Thymus (tissue), 11 donors: ENCODE measurements at regions not wholly inside any gene's neighbourhood (a gene's known extent, or its start where the extent isn't known, plus 50 kb on each side); places are given as distances from the start of the nearest gene placed in this dataset.

Experiments
- DNase-seq, 9 donors: peaks; one replicate each; pipeline ENCODE4 v3.0.0-alpha.2; 2013; ENCODE audit warnings: low spot score in 9 of 9, low read depth in 6 of 9, missing footprints in 1 of 9
- H3K27ac ChIP-seq, 2 donors: one replicate each; pipeline ENCODE4 v1.5.1; 2013; ENCODE audit warnings: control low read depth in 1 of 2, low read depth in 1 of 2, low read length in 1 of 2, mild to moderate bottlenecking in 1 of 2, moderate library complexity in 1 of 2
- H3K27me3 ChIP-seq, 2 donors: one replicate each; pipeline ENCODE4 v1.5.1; 2013; ENCODE audit warnings: low read length in 1 of 2; ENCODE audit not compliant: control insufficient read depth in 2 of 2, insufficient read depth in 1 of 2
- H3K36me3 ChIP-seq, 2 donors: one replicate each; pipeline ENCODE4 v1.5.1; 2013; ENCODE audit warnings: low read length in 1 of 2, mild to moderate bottlenecking in 1 of 2, moderate library complexity in 1 of 2; ENCODE audit not compliant: control insufficient read depth in 2 of 2, insufficient read depth in 2 of 2
- H3K4me1 ChIP-seq, 2 donors: one replicate each; pipeline ENCODE4 v1.5.1; 2013; ENCODE audit warnings: low read length in 2 of 2; ENCODE audit not compliant: control insufficient read depth in 2 of 2, insufficient read depth in 2 of 2
- H3K4me3 ChIP-seq, 2 donors: one replicate each; pipeline ENCODE4 v1.5.1; 2013; ENCODE audit warnings: low read length in 2 of 2, control low read depth in 1 of 2, mild to moderate bottlenecking in 1 of 2
- H3K9me3 ChIP-seq, 2 donors: one replicate each; pipeline ENCODE4 v1.5.1; 2013; ENCODE audit warnings: low read length in 1 of 2, mild to moderate bottlenecking in 1 of 2; ENCODE audit not compliant: control insufficient read depth in 2 of 2, insufficient read depth in 1 of 2
- WGBS: extraction: QIAGEN DNeasy Blood & Tissue Kit; methylation state at CpG from one replicate; pipeline ENCODE4 v1.1.7; 2013; 5-methylcytosine and 5-hydroxymethylcytosine counted together
- donor health status: healthy.

GRCh38 chr20:59448851-59449444 is 148.5 kb downstream of the EDN3 start:
- no peak overlapping the region for H3K27ac ChIP-seq
- peaks cover 0 to 2% of the 10 kb centered on the region in 2 donors for H3K27me3 ChIP-seq
- 84% methylated on average over 12 of the region's 12 CpGs for WGBS
- no peaks in the 10 kb centered on the region for H3K4me1 ChIP-seq
- no peaks in the 10 kb centered on the region for H3K9me3 ChIP-seq
- H3K36me3 ChIP-seq = no peaks in the 10 kb centered on the region
- DNase-seq = no peak
- no peak overlapping the region for H3K4me3 ChIP-seq

GRCh38 chr20:59451066-59451630 is 150.7 kb downstream of the EDN3 start:
- no peaks in the 10 kb centered on the region for H3K4me1 ChIP-seq
- H3K27me3 ChIP-seq = no peaks in the 10 kb centered on the region
- WGBS = 88% methylated on average over 8 of the region's 8 CpGs
- DNase-seq = no peak
- no peaks in the 10 kb centered on the region for H3K9me3 ChIP-seq
- H3K36me3 ChIP-seq = no peaks in the 10 kb centered on the region
- no peak overlapping the region for H3K4me3 ChIP-seq
- H3K27ac ChIP-seq = no peak overlapping the region

- no peaks in the 10 kb centered on the region for H3K9me3 ChIP-seq
- H3K4me3 ChIP-seq = no peak overlapping the region
- no peaks in the 10 kb centered on the region for H3K27me3 ChIP-seq
- H3K36me3 ChIP-seq = no peaks in the 10 kb centered on the region
- no peak overlapping the region for H3K27ac ChIP-seq
- 93% methylated on average over 4 of the region's 4 CpGs for WGBS
- DNase-seq = no peak
- H3K4me1 ChIP-seq = no peaks in the 10 kb centered on the region
Observed at GRCh38 chr20:59451641-59452040, 151.2 kb downstream of the EDN3 start.

- H3K27ac ChIP-seq = no peak overlapping the region
- no peaks in the 10 kb centered on the region for H3K36me3 ChIP-seq
- no peak overlapping the region for H3K4me3 ChIP-seq
- no peak for DNase-seq
- WGBS = 95% methylated on average over 13 of the region's 13 CpGs
- no peaks in the 10 kb centered on the region for H3K27me3 ChIP-seq
- H3K9me3 ChIP-seq = no peaks in the 10 kb centered on the region
- no peaks in the 10 kb centered on the region for H3K4me1 ChIP-seq
Observed at GRCh38 chr20:59452856-59453255, 151.5 kb upstream of the PHACTR3 start.

- Histone ChIP-seq H3K4me3 (no peak overlapping the region), H3K4me1 (no peaks in the 10 kb centered on the region), H3K27ac (no peak overlapping the region), H3K27me3 (no peaks in the 10 kb centered on the region), H3K9me3 (no peaks in the 10 kb centered on the region), H3K36me3 (no peaks in the 10 kb centered on the region)
- 78% methylated on average over 15 of the region's 15 CpGs for WGBS
- DNase-seq = no peak
Observed at GRCh38 chr20:59453759-59454560, 150.4 kb upstream of the PHACTR3 start.

GRCh38 chr20:59455402-59456341 is 148.7 kb upstream of the PHACTR3 start:
- H3K9me3 ChIP-seq = no peaks in the 10 kb centered on the region
- no peaks in the 10 kb centered on the region for H3K4me1 ChIP-seq
- H3K27ac ChIP-seq = no peak overlapping the region
- peak in 3 of 9 donors; percentile 3 to 7 (median 3) for DNase-seq
- no peaks in the 10 kb centered on the region for H3K27me3 ChIP-seq
- H3K36me3 ChIP-seq = no peaks in the 10 kb centered on the region
- 51% methylated on average over 8 of the region's 8 CpGs for WGBS
- H3K4me3 ChIP-seq = no peak overlapping the region

- H3K36me3 ChIP-seq = no peaks in the 10 kb centered on the region
- H3K9me3 ChIP-seq = no peaks in the 10 kb centered on the region
- no peak overlapping the region for H3K27ac ChIP-seq
- H3K4me3 ChIP-seq = no peak overlapping the region
- H3K27me3 ChIP-seq = no peaks in the 10 kb centered on the region
- WGBS = 92% methylated on average over 26 of the region's 26 CpGs
- DNase-seq = no peak
- no peaks in the 10 kb centered on the region for H3K4me1 ChIP-seq
Observed at GRCh38 chr20:59456342-59457279, 147.7 kb upstream of the PHACTR3 start.

DNA sequence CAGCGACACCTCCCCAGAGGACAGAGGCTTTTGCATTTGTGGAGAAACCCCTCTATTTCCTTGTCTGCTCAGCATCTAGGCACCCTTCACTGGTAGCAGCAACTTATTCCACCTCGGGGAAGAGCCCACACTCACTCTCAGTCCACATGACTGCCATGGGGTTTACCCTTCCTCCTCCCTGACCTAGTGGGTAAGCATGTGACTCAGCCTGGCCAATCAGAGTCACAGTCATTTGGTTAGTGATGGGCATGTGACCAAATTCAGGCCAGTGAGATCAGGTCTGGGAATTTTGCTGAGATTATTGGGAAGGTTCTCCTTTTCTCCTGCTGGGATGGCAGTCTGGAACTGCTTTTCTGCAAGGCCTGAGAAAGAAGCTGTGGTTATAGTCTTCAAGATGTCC is 145.7 kb upstream of the PHACTR3 start:
- no peaks in the 10 kb centered on the region for H3K27me3 ChIP-seq
- DNase-seq = no peak
- no peaks in the 10 kb centered on the region for H3K9me3 ChIP-seq
- H3K27ac ChIP-seq = no peak overlapping the region
- 85% methylated on average over 2 of the region's 2 CpGs for WGBS
- H3K4me1 ChIP-seq = no peaks in the 10 kb centered on the region
- H3K36me3 ChIP-seq = no peaks in the 10 kb centered on the region
- H3K4me3 ChIP-seq = no peak overlapping the region
